HG02970 (cell line): ENCODE measurements at regions not wholly inside any gene's neighbourhood (a gene's known extent, or its start where the extent isn't known, plus 50 kb on each side); places are given as distances from the start of the nearest gene placed in this dataset.
"Not testable (repeated sequence)": the region's sequence is repeated elsewhere in the genome, so short reads cannot be mapped to it uniquely, and the experiment has no call there.

Experiments used
- ATAC-seq: cut with Tn5 transposase; IDR thresholded peaks from one replicate; pipeline ENCODE4 v1.9.1; 2021; ENCODE audit warnings: mild to moderate bottlenecking, moderate library complexity, moderate number of reproducible peaks; ENCODE audit not compliant: unreplicated experiment, low FRiP score

GRCh38 chr10:46645110-46645509 is 66.2 kb downstream of the SYT15 start:
- ATAC-seq = not testable (repeated sequence)

- ATAC-seq = not testable (repeated sequence)
These were observed 67.2 kb downstream of the SYT15 start for GRCh38 chr10:46646132-46646531.

- not testable (repeated sequence) for ATAC-seq
These were observed 72.0 kb downstream of the SYT15 start for GRCh38 chr10:46650967-46651366.

- ATAC-seq = not testable (repeated sequence)
These were observed 78.5 kb downstream of the SYT15 start for GRCh38 chr10:46657437-46657836.

- ATAC-seq = not testable (repeated sequence)
These were observed 81.3 kb downstream of the SYT15 start for GRCh38 chr10:46660027-46660834.

GRCh38 chr10:46660835-46661164 is 81.9 kb downstream of the SYT15 start:
- ATAC-seq = not testable (repeated sequence)

GRCh38 chr10:46665536-46665935 is 86.6 kb downstream of the SYT15 start:
- not testable (repeated sequence) for ATAC-seq

- not testable (repeated sequence) for ATAC-seq
These were observed 89.5 kb downstream of the SYT15 start for GRCh38 chr10:46668357-46668997.

GRCh38 chr10:46677836-46678435 is 99.0 kb downstream of the SYT15 start:
- not testable (repeated sequence) for ATAC-seq

- ATAC-seq = not testable (repeated sequence)
These were observed 112.5 kb downstream of the SYT15 start for GRCh38 chr10:46691397-46691796.

GRCh38 chr10:46693218-46693617 is 114.3 kb downstream of the SYT15 start:
- not testable (repeated sequence) for ATAC-seq

- not testable (repeated sequence) for ATAC-seq
These were observed 138.3 kb downstream of the SYT15 start for GRCh38 chr10:46717264-46717663.

GRCh38 chr10:46718014-46718413 is 139.1 kb downstream of the SYT15 start:
- ATAC-seq = not testable (repeated sequence)

GRCh38 chr10:46720386-46720785 is 141.5 kb downstream of the SYT15 start:
- ATAC-seq = not testable (repeated sequence)

- ATAC-seq = not testable (repeated sequence)
These were observed 142.0 kb downstream of the SYT15 start for GRCh38 chr10:46720811-46721518.

GRCh38 chr10:46724258-46724657 is 145.3 kb downstream of the SYT15 start:
- ATAC-seq = not testable (repeated sequence)

- not testable (repeated sequence) for ATAC-seq
These were observed 149.4 kb downstream of the SYT15 start for GRCh38 chr10:46728359-46728758.

GRCh38 chr10:46730729-46731128 is 151.8 kb downstream of the SYT15 start:
- ATAC-seq = not testable (repeated sequence)

GRCh38 chr10:46733635-46734261 is 154.8 kb downstream of the SYT15 start:
- ATAC-seq = not testable (repeated sequence)

GRCh38 chr10:46734262-46734642 is 155.3 kb downstream of the SYT15 start:
- ATAC-seq = not testable (repeated sequence)
